Adrenal gland (tissue), 9 donors: ENCODE measurements at regions not wholly inside any gene's neighbourhood (a gene's known extent, or its start where the extent isn't known, plus 50 kb on each side); places are given as distances from the start of the nearest gene placed in this dataset.

Experiments used
- DNase-seq, 7 donors: peaks; one replicate each; pipeline ENCODE4 v3.0.0-alpha.2; 2019 to 2020
- H3K27ac ChIP-seq, 5 donors: fragments of 200-600 bp; sonication (generic) in 4 of 5; 1 replicate in 3 of 5; 2 replicates in 2 of 5; pipeline versions ENCODE4 v1.5.1 to v1.8.0; 2016 to 2020; ENCODE audit warnings: mild to moderate bottlenecking in 1 of 5
- H3K27me3 ChIP-seq: fragments of 200-600 bp; 2 replicates; pipeline ENCODE4 v1.8.0; 2021
- H3K36me3 ChIP-seq, 2 donors: fragments of 200-600 bp; replicated peaks in 1 of 2; 1 replicate in 1 of 2; 2 replicates in 1 of 2; pipeline versions ENCODE4 v1.5.1 to v1.8.0; 2018 to 2022
- H3K4me1 ChIP-seq, 2 donors: fragments of 200-600 bp; replicated peaks in 1 of 2; 1 replicate in 1 of 2; 2 replicates in 1 of 2; pipeline versions ENCODE4 v1.5.1 to v1.8.0; 2018 to 2021
- H3K4me3 ChIP-seq, 4 donors: fragments of 200-600 bp; sonication (generic) in 3 of 4; one replicate each; pipeline ENCODE4 v1.5.1; 2016 to 2018
- H3K9me3 ChIP-seq, 3 donors: fragments of 200-600 bp; sonication (generic) in 1 of 3; replicated peaks in 1 of 3; 1 replicate in 2 of 3; 2 replicates in 1 of 3; pipeline versions ENCODE4 v1.5.1 to v1.8.0; 2016 to 2021
- CTCF ChIP-seq, 6 experiments: fragments of 450-650 bp in 4 of 6; fragments of 200-600 bp in 2 of 6; sonication (generic) in 1 of 6; IDR thresholded peaks; 1 replicate in 5 of 6; 2 replicates in 1 of 6; pipeline versions ENCODE4 v1.5.1 to v1.8.0; 2016 to 2021; ENCODE audit warnings: antibody characterized with exemption in 6 of 6, mild to moderate bottlenecking in 2 of 6, moderate library complexity in 1 of 6
- POLR2A ChIP-seq, 2 donors: fragments of 450-650 bp; IDR thresholded peaks; one replicate each; pipeline ENCODE4 v1.6.1; 2017; ENCODE audit warnings: antibody characterized with exemption in 2 of 2, mild to moderate bottlenecking in 2 of 2, moderate library complexity in 1 of 2
- WGBS, 4 donors: extraction: QIAGEN DNeasy Blood & Tissue Kit in 2 of 4; methylation state at CpG; one replicate each; pipeline versions ENCODE4 v1.1.5 to v1.1.7; 2013 to 2017; 5-methylcytosine and 5-hydroxymethylcytosine counted together
- intact Hi-C, 2 donors: fragments of 100-400 bp; cut with DNase I; formaldehyde crosslinking; loops; one replicate each; pipeline versions ENCODE4 v1.14.1 to v1.15.0; 2022 to 2023
- donor health status: healthy with polysubstance abuse.
- donor health status: Bipolar disorder and iron deficiency.
- donor health status: DM: yes; HTN: yes; CAD: no.
- donor health status: DM: no; HTN: no; CAD: no.
- donor health status: DM: no; HTN: no; CAD: no.

- Histone ChIP-seq H3K9me3 (peaks cover 0 to 2% (median 0%) of the 10 kb centered on the region in 3 donors), H3K4me1 (peaks cover 0 to 4% of the 10 kb centered on the region in 2 donors), H3K27me3 (peaks cover 23% of the 10 kb centered on the region), H3K36me3 (no peaks in the 10 kb centered on the region), H3K27ac (no peak overlapping the region), H3K4me3 (no peak overlapping the region)
- no peak for DNase-seq
- TF ChIP-seq POLR2A (IDR thresholded peaks at IDR 0.05), result no peak
- no peak for TF ChIP-seq CTCF (IDR thresholded peaks at IDR 0.05)
- intact Hi-C loops, result no loop called here
- 61 to 75% (median 68%) methylated on average over 3 of the region's 3 CpGs for WGBS, 4 donors
These were observed 64.7 kb upstream of the EPHB3 start for GRCh38 chr3:184496933-184497332.

GRCh38 chr3:184497804-184498203, 63.8 kb upstream of the EPHB3 start:
- Histone ChIP-seq H3K27ac (no peak overlapping the region), H3K9me3 (peaks cover 0 to 3% (median 0%) of the 10 kb centered on the region in 3 donors), H3K4me3 (no peak overlapping the region), H3K27me3 (peaks cover 17% of the 10 kb centered on the region), H3K36me3 (no peaks in the 10 kb centered on the region), H3K4me1 (no peaks in the 10 kb centered on the region)
- WGBS, 4 donors, result 68 to 76% (median 72%) methylated on average over 2 of the region's 2 CpGs
- intact Hi-C loops, result no loop called here
- DNase-seq, result no peak
- no peak for TF ChIP-seq POLR2A (IDR thresholded peaks at IDR 0.05)
- TF ChIP-seq CTCF (IDR thresholded peaks at IDR 0.05), result no peak

- H3K4me1 ChIP-seq, result no peaks in the 10 kb centered on the region
- intact Hi-C loops, result no loop called here
- no peak for TF ChIP-seq POLR2A (IDR thresholded peaks at IDR 0.05)
- no peak for TF ChIP-seq CTCF (IDR thresholded peaks at IDR 0.05)
- no peaks in the 10 kb centered on the region for H3K36me3 ChIP-seq
- no peak for DNase-seq
- WGBS, 4 donors, result 47 to 59% (median 56%) methylated on average over 9 to 12 of the region's 12 CpGs
- H3K27ac ChIP-seq, result no peak overlapping the region
- peaks cover 0 to 3% (median 0%) of the 10 kb centered on the region in 3 donors for H3K9me3 ChIP-seq
- no peak overlapping the region for H3K4me3 ChIP-seq
- peaks cover 11% of the 10 kb centered on the region for H3K27me3 ChIP-seq
These were observed 62.5 kb upstream of the EPHB3 start for GRCh38 chr3:184498986-184499606.

GRCh38 chr3:184500344-184500923, 61.2 kb upstream of the EPHB3 start:
- Histone ChIP-seq H3K36me3 (no peaks in the 10 kb centered on the region), H3K9me3 (peaks cover 0 to 3% (median 0%) of the 10 kb centered on the region in 3 donors), H3K4me1 (no peaks in the 10 kb centered on the region), H3K4me3 (no peak overlapping the region), H3K27me3 (peaks cover 2% of the 10 kb centered on the region), H3K27ac (no peak overlapping the region)
- 56 to 70% (median 63%) methylated on average over 12 of the region's 12 CpGs for WGBS, 4 donors
- TF ChIP-seq CTCF (IDR thresholded peaks at IDR 0.05), result no peak
- no peak for TF ChIP-seq POLR2A (IDR thresholded peaks at IDR 0.05)
- DNase-seq, result no peak
- intact Hi-C loops, result no loop called here
